ENCODE measurements at regions not wholly inside any gene's neighbourhood (a gene's known extent, or its start where the extent isn't known, plus 50 kb on each side); places are given as distances from the start of the nearest gene placed in this dataset.

DNA sequence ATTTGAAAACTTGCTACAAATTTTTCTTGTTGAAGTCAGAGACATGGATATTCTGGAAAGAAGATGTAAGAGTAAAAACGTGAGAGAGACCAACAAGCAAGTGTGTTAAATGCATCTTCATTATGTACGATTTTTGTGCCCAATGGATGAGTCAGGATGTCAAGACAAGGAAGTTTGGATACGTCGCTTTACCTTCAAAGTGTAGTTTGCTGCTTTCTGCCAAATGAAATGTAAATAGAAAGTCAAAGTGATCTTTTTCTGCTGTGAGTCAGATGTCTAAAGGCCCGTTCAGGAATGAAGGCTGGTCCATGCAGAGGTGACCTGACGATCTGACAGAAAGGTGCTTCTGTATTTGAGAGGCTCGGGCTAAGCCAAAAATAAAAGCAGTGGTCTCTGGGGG is 273.1 kb upstream of the PIK3R1 start:
- TF ChIP-seq, protein P1, sequence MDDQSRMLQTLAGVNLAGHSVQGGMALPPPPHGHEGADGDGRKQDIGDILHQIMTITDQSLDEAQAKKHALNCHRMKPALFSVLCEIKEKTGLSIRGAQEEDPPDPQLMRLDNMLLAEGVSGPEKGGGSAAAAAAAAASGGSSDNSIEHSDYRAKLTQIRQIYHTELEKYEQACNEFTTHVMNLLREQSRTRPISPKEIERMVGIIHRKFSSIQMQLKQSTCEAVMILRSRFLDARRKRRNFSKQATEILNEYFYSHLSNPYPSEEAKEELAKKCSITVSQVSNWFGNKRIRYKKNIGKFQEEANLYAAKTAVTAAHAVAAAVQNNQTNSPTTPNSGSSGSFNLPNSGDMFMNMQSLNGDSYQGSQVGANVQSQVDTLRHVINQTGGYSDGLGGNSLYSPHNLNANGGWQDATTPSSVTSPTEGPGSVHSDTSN (CRISPR knock-in tag; IDR thresholded peaks at IDR 0.05), result no peak
- TF ChIP-seq ZBTB8A (tag by site-specific recombination; IDR thresholded peaks at IDR 0.05), result no peak
- no peak for TF ChIP-seq ZNF785 (tag by site-specific recombination; IDR thresholded peaks at IDR 0.05)
- TF ChIP-seq TCF7L2 (IDR thresholded peaks at IDR 0.05; ENCODE audit: borderline replicate concordance, low read depth, low read length), result no peak
- TF ChIP-seq, protein P2, sequence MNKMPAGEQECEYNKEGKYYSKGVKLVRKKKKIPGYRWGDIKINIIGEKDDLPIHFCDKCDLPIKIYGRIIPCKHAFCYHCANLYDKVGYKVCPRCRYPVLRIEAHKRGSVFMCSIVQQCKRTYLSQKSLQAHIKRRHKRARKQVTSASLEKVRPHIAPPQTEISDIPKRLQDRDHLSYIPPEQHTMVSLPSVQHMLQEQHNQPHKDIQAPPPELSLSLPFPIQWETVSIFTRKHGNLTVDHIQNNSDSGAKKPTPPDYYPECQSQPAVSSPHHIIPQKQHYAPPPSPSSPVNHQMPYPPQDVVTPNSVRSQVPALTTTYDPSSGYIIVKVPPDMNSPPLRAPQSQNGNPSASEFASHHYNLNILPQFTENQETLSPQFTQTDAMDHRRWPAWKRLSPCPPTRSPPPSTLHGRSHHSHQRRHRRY (tag by site-specific recombination; IDR thresholded peaks at IDR 0.05), result no peak
- TF ChIP-seq, protein P3, sequence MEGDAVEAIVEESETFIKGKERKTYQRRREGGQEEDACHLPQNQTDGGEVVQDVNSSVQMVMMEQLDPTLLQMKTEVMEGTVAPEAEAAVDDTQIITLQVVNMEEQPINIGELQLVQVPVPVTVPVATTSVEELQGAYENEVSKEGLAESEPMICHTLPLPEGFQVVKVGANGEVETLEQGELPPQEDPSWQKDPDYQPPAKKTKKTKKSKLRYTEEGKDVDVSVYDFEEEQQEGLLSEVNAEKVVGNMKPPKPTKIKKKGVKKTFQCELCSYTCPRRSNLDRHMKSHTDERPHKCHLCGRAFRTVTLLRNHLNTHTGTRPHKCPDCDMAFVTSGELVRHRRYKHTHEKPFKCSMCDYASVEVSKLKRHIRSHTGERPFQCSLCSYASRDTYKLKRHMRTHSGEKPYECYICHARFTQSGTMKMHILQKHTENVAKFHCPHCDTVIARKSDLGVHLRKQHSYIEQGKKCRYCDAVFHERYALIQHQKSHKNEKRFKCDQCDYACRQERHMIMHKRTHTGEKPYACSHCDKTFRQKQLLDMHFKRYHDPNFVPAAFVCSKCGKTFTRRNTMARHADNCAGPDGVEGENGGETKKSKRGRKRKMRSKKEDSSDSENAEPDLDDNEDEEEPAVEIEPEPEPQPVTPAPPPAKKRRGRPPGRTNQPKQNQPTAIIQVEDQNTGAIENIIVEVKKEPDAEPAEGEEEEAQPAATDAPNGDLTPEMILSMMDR (tag by site-specific recombination; IDR thresholded peaks at IDR 0.05), result no peak
- no peak for TF ChIP-seq ZNF274 (IDR thresholded peaks at IDR 0.05; ENCODE audit: low read length)
- TF ChIP-seq ZNF274 (tag by site-specific recombination; IDR thresholded peaks at IDR 0.05; ENCODE audit: borderline replicate concordance), result no peak
- no peak for TF ChIP-seq FEZF1 (tag by site-specific recombination; IDR thresholded peaks at IDR 0.05)
- TF ChIP-seq, protein P4, sequence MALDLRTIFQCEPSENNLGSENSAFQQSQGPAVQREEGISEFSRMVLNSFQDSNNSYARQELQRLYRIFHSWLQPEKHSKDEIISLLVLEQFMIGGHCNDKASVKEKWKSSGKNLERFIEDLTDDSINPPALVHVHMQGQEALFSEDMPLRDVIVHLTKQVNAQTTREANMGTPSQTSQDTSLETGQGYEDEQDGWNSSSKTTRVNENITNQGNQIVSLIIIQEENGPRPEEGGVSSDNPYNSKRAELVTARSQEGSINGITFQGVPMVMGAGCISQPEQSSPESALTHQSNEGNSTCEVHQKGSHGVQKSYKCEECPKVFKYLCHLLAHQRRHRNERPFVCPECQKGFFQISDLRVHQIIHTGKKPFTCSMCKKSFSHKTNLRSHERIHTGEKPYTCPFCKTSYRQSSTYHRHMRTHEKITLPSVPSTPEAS (tag by site-specific recombination; IDR thresholded peaks at IDR 0.05), result no peak

Measured in HEK293 (cell line).